ENCODE measurements at regions not wholly inside any gene's neighbourhood (a gene's known extent, or its start where the extent isn't known, plus 50 kb on each side); places are given as distances from the start of the nearest gene placed in this dataset.

DNA sequence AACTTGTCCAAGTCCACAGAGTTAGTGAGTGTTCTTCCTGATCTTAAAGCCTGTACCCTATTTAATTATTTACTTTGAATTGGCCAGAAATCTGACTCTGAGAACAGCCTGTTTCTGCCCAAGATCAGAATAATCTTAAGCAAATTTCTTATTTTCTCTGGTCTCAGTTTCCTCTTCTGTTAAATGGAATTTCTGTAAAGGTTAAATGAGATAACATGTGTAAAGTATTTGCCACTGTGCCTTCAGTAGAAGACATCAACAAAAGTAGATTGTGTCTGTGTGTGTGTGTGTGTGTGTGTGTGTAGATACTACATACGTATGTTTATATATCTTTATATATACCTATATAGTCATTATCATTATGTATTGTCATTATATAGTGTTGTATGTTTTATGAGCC, 124.2 kb upstream of the FGGY start:
- intact Hi-C loops (cut with DNase I) = no loop called here

DNA sequence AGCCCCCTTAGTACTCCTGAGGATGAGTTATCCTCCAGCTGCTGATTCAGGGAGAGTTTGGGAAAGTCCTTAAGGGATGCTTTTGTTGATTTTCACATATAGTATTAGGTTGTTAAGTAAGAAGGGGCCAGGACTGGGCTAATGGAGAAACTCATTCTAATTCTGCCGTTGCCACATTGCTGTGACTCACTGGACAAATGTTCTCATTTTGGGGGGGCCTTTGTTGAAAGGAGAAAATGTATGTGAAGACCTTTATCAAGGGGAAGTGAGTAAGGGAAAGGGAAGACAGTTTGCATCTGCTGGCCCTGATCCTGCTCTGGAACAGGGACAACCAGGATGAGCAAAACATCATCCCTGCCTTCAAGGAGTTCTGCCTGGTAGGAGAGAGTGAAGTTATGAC, 123.2 kb upstream of the FGGY start:
- H3K36me3 ChIP-seq (replicated peaks in 1 of 2; ENCODE audit: insufficient read depth in 1 of 2, low read depth in 2 of 2) = no peaks in the 10 kb centered on the region
- DNase-seq (no peak), ATAC-seq (no peak)
- H3K4me3 ChIP-seq = no peak overlapping the region
- no peaks in the 10 kb centered on the region for H3K27me3 ChIP-seq
- H3K27ac ChIP-seq = no peak overlapping the region
- intact Hi-C loops (cut with DNase I) = no loop called here
- 58 to 60% methylated on average over 1 of the region's 1 CpG for WGBS, 2 donors
- peaks cover 31% of the 10 kb centered on the region for H3K4me1 ChIP-seq
- no peaks in the 10 kb centered on the region for H3K9me3 ChIP-seq
- TF ChIP-seq, protein P1, sequence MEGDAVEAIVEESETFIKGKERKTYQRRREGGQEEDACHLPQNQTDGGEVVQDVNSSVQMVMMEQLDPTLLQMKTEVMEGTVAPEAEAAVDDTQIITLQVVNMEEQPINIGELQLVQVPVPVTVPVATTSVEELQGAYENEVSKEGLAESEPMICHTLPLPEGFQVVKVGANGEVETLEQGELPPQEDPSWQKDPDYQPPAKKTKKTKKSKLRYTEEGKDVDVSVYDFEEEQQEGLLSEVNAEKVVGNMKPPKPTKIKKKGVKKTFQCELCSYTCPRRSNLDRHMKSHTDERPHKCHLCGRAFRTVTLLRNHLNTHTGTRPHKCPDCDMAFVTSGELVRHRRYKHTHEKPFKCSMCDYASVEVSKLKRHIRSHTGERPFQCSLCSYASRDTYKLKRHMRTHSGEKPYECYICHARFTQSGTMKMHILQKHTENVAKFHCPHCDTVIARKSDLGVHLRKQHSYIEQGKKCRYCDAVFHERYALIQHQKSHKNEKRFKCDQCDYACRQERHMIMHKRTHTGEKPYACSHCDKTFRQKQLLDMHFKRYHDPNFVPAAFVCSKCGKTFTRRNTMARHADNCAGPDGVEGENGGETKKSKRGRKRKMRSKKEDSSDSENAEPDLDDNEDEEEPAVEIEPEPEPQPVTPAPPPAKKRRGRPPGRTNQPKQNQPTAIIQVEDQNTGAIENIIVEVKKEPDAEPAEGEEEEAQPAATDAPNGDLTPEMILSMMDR (IDR thresholded peaks at IDR 0.05) = no peak
- no peak for TF ChIP-seq POLR2A (IDR thresholded peaks at IDR 0.05)

More for the DNA sequence above, 124.2 kb upstream of the FGGY start:
- no peak for ATAC-seq
- no peak for DNase-seq
- H3K4me3 ChIP-seq = no peak overlapping the region
- no peaks in the 10 kb centered on the region for H3K27me3 ChIP-seq
- peaks cover 31% of the 10 kb centered on the region for H3K4me1 ChIP-seq
- H3K36me3 ChIP-seq (replicated peaks in 1 of 2; ENCODE audit: insufficient read depth in 1 of 2, low read depth in 2 of 2) = no peaks in the 10 kb centered on the region
- H3K9me3 ChIP-seq = no peaks in the 10 kb centered on the region
- no peak for TF ChIP-seq POLR2A (IDR thresholded peaks at IDR 0.05)
- TF ChIP-seq, protein P1 (IDR thresholded peaks at IDR 0.05) = no peak
- H3K27ac ChIP-seq = no peak overlapping the region
- 73 to 74% methylated on average over 1 of the region's 1 CpG for whole genome bisulfite sequencing, 2 donors

DNA sequence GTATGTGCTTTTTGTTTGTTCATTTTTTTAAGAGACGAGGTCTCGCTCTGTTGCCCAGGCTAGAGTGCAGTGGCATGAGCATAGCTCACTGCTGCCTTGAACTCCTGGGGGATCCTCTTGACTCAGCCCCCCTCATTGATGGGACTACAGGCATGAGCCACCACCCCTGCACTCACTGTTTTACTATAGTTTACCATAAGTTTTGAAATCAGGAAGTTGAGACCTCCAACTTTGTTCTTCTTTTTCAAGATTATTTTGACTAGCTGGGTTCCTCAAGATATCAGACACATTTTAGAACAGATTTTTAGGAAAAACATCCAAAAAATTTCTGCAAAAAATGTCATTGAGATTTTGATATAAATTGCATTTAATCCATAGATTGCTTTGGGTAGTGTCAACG, 120.4 kb upstream of the FGGY start:
- Histone ChIP-seq H3K27me3 (no peaks in the 10 kb centered on the region), H3K9me3 (no peaks in the 10 kb centered on the region), H3K36me3 (replicated peaks in 1 of 2; ENCODE audit: insufficient read depth in 1 of 2, low read depth in 2 of 2) (no peaks in the 10 kb centered on the region), H3K4me3 (no peak overlapping the region), H3K27ac (no peak overlapping the region), H3K4me1 (peaks cover 18% of the 10 kb centered on the region)
- ATAC-seq (no peak), DNase-seq (no peak)
- 96% methylated on average over 3 of the region's 3 CpGs for WGBS, 2 donors
- no peak for TF ChIP-seq POLR2A (IDR thresholded peaks at IDR 0.05)
- TF ChIP-seq, protein P1 (IDR thresholded peaks at IDR 0.05) = no peak
- intact Hi-C loops (cut with DNase I) = no loop called here

DNA sequence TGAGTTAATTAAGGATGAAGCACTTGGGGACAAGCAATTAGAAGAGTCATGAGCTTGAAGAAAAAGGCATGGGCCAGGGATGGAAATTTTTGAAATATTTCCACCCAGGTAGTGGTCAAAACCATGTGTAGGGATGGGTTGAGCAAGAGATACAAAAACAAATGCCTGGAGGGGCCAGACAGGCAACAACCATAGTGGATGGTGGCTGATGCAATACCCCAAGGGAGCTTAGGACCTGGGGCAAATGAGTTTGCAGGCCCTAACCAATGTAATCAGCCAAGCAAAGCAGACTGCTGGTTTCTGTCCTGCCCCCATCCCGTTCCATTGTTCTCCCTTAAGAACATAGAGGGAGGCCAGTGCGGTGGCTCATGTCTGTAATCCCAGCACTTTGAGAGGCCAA, 119.1 kb upstream of the FGGY start:
- Histone ChIP-seq H3K27ac (no peak overlapping the region), H3K27me3 (no peaks in the 10 kb centered on the region), H3K9me3 (no peaks in the 10 kb centered on the region), H3K4me1 (peaks cover 7% of the 10 kb centered on the region), H3K36me3 (replicated peaks in 1 of 2; ENCODE audit: insufficient read depth in 1 of 2, low read depth in 2 of 2) (no peaks in the 10 kb centered on the region), H3K4me3 (no peak overlapping the region)
- TF ChIP-seq, protein P1 (IDR thresholded peaks at IDR 0.05) = no peak
- no peak for TF ChIP-seq POLR2A (IDR thresholded peaks at IDR 0.05)
- WGBS, 2 donors = 97 to 100% methylated on average over 1 to 2 of the region's 2 CpGs
- DNase-seq = no peak
- intact Hi-C loops (cut with DNase I) = no loop called here
- ATAC-seq = no peak

DNA sequence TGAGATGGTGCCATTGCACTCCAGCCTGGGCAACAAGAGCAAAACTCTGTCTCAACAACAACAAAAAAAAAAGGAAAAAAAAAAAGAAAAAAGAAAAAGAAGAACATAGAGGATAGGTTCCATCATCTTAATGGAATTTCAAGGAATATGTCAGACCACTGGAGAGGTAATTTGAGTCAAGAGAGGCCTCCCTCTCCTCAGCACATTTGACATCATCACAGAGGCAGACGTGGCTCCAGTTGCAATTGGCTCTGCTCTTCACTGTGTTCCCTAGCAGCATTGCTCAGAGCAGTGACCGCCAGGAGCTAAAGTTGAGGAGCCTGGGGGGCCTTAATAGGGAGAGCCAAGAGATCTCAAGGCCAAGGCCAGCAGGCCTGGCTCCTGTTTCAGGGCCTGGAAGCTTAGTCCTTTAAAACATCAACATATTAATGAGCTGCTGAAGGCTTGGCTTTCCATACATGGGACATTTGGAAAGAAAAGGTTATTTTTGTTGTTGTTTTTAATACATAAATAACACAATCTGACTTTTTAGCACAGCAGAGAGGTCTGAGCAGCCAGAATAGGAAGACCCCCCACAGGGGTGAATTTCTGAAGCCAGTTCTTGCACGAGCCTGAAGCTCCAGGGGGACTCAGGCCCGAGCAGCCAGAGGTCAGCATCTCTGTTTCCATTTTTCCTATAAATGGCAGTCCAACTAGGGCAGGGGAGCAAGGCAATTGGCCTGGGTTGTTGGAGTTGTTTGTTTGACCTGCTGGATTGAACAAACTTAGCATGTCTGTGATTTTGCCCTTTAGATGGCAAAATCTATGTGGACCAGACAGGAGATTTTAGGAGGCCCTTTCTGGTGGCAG, 118.3 kb upstream of the FGGY start:
- peak in 3 of 4 donors; percentile 13 to 48 (median 23) for DNase-seq
- Histone ChIP-seq H3K9me3 (no peaks in the 10 kb centered on the region), H3K4me1 (peaks cover 7% of the 10 kb centered on the region), H3K36me3 (replicated peaks in 1 of 2; ENCODE audit: insufficient read depth in 1 of 2, low read depth in 2 of 2) (no peaks in the 10 kb centered on the region), H3K27ac (no peak overlapping the region), H3K27me3 (no peaks in the 10 kb centered on the region), H3K4me3 (no peak overlapping the region)
- ATAC-seq = peak; percentile 60
- 82 to 85% methylated on average over 4 of the region's 4 CpGs for WGBS, 2 donors
- TF ChIP-seq POLR2A (IDR thresholded peaks at IDR 0.05) = no peak
- TF ChIP-seq, protein P1 (IDR thresholded peaks at IDR 0.05) = no peak
- intact Hi-C loops (cut with DNase I) = no loop called here
